Epithelial cell of prostate (primary cell): ENCODE measurements at regions not wholly inside any gene's neighbourhood (a gene's known extent, or its start where the extent isn't known, plus 50 kb on each side); places are given as distances from the start of the nearest gene placed in this dataset.
"Not testable (repeated sequence)": the region's sequence is repeated elsewhere in the genome, so short reads cannot be mapped to it uniquely, and the experiment has no call there.

Experiments
- DNase-seq: peaks from one replicate; pipeline ENCODE4 v3.0.0-alpha.2; 2011; ENCODE audit warnings: low read depth, low spot score
- H3K27ac ChIP-seq: fragments of 450-650 bp; 2 replicates; pipeline ENCODE4 v1.5.1; 2017; ENCODE audit warnings: mild to moderate bottlenecking

DNA sequence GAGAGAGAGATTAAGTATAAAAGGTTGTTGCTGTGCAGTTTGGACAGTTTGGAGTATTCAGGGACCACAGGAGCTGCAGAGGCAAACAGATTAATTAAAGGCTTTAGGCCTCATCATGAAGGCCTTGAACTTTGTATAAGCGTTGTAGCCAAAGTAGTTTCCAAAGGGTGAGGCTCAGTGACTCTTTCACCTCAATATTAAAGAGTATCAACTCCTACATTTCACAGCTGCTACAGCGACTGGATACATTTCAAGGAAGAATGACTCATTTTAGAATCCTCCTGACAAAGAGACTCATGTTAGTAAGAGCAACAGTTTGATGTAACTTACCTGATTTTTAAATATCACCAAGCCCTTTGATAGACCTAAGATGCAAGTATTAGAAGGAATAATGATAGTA is 355.5 kb downstream of the HLX start:
- DNase-seq: no peak

DNA sequence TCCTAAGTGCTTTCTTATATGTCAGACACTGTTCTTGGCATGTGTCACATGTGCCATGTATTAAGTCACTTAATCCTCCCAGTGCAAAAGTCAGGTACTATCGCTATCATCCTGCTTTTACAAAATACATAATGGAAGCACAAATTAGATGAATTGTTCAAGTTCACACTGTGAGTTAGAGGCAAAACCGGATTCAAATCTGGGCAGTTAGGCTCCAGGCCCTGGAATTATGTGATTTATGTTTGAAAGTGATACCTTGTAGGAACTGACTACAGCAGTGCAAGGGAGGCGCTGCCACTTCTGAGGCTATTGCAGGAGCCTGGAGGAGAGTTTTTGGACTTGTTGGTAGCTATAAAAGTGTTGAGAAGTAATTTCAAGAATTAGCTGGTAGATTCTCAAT is 358.3 kb downstream of the HLX start:
- DNase-seq: no peak
- H3K27ac ChIP-seq: no peak overlapping the region

More for the DNA sequence above, 355.5 kb downstream of the HLX start:
- no peak overlapping the region for H3K27ac ChIP-seq

DNA sequence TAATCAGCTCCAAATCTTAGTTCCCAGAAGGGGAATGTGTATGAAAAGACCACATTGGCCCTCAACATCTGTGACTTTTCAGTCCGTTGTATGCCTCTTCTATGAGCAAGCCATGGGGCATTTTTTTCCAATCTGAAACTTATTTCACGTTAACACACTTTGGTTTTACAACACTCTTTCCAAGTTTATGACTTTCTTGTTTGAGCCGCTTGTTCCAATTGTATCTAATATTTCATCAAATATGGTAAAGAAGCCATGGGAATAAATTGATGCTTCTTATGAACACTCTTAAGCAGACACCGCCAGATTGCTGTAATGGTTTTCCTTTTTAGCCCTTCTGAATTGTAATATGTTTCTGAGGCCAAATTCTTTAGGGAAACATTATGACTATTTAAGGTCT is 359.9 kb downstream of the HLX start:
- no peak overlapping the region for H3K27ac ChIP-seq
- DNase-seq: no peak

DNA sequence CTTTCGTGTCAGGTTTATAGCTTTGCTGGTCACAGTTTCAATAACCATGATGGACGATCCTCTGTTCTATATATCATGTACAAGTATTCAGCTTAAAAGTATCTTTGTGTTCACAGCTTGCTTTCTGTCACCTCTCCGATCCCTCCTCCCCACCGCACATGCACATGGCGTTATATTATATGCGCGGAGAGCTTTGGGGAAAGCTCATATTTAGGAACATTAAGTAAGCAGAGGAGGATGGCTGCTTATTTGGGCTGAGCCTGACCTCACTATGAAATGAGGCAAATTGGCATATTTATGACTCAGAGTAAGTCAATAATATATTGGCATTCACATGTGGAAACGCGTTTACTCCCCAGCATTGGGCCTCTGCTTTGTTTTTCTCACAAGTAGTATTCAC is 360.5 kb downstream of the HLX start:
- DNase-seq: peak; percentile 24
- H3K27ac ChIP-seq: no peak overlapping the region

DNA sequence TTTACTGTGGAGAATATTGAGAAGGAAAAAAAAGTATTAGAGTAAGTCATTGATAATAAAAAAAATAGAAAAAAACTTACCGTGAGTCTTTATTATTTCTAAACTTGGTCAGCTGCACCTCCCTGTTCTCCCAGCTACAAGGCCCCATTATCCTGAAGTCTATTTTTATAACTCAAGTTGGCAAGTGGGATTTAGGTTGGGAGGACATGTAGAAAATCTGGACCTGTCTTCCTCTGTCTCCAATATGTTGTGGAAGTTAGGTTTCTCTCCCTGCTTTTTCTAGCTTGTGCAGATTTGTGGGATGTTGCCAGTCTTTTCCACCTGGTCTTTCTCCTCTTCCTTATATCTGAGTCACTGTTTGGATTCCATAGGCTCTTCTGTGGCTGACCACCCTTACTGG is 361.4 kb downstream of the HLX start:
- H3K27ac ChIP-seq: no peak overlapping the region
- no peak for DNase-seq

DNA sequence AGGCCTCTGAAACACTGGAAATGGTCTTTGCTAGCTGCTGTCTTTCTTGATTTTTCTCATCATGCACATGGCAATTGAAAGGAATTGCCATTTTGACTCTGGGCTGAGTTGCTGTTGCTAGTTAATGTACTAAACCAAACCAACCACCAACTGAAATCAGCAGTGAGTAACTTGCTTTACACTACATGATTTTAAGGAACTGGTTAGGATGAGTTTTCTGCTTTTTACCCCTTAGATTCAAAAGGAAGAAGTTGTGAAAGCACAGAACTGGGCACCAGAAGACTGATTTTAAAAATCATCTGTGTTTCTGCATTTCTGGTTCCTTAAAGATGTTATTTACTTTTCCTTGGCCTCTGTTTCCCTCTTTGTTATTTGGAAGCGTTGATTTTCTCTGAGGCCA is 361.9 kb downstream of the HLX start:
- H3K27ac ChIP-seq: no peak overlapping the region
- DNase-seq: no peak

DNA sequence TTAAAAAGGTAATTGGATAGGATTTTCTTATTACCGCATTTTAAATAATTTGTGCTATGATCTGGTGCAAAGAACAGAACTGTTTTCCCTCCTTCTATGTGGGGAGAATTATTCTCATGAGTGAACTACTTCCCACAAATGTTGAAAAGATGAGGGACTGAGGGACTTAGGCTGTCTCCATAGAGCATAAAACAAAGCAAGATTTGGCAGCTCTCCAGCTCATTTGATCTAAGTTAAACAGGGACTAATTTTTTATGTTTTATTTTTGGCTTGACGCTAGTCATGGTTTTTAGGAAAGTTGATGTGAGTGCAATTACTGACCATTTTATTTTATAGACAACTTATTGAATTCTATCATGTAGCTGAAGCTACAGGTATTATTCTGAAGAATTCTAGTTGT is 362.3 kb downstream of the HLX start:
- DNase-seq: no peak
- no peak overlapping the region for H3K27ac ChIP-seq

DNA sequence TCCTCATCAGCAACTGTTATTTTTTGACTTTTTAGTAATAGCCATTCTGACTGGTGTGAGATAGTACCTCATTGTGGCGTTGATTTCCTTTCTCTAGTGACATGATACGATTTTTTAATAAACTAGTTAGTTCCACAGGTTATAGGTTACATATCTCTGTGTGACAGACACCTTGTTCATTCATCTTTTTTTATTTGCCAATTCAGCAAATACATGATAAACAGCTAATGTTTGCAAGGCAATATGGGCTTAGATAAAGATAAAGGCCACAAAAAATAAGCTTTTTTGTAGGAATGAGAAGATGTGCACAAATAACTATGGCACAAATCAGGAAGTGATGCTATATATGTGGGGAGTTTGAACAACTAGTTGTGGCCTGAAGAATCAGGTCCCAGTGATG is 366.8 kb downstream of the HLX start:
- no peak for DNase-seq
- H3K27ac ChIP-seq: no peak overlapping the region

DNA sequence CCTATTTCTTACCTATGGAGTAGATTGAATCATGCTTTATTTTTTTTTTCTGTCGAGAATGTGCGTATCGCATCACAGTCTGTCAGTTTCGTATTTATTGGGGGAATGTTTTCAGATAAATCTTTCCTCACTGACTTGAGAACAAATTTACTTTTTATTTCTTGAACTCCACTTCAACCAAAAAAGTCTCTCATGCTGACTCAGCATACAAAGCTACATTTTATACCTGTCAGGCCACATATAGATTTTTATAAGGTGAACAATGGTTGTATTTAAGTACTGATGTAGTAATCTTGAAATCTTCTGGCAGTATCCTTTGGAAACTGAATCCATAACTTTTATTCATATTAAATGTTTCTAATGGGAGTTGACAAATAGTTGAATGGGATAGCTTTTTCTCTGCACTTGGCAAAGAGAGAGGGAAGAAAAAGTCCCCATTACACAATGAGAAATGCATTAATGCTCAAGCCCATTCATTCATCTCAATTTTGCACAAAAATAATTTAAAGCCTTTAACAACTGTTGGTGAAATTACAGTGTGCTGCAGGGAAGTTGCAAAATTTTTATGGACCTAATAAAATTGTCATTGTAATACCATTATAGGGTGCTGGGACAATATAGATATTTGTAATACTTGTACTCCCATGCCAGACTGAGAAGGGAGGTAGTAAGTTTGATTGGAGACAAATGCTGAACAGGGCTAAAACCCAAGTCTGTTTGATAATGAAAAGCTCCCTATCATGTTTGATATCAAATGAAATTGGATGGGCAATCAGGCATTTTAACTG is 367.6 kb downstream of the HLX start:
- DNase-seq: no peak
- H3K27ac ChIP-seq: no peak overlapping the region

DNA sequence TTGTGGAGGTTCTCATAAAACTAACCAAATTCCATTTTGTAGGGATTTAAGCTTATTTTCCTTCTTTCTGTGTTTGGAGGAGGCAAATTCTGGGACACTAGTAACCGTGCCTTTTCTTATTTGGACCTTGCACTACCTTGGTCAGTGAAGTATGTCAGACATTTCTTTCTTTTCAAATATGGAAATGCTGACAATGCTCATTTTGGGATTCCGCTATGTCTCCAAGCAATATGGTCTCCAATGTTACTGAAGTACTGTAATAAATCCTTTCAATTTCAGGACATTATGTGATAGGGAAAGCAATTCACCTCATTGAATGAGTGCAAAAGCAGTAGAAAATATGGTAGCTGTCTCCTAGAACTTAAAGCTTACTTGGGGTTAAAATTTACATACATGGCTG is 372.3 kb downstream of the HLX start:
- no peak overlapping the region for H3K27ac ChIP-seq
- DNase-seq: no peak

DNA sequence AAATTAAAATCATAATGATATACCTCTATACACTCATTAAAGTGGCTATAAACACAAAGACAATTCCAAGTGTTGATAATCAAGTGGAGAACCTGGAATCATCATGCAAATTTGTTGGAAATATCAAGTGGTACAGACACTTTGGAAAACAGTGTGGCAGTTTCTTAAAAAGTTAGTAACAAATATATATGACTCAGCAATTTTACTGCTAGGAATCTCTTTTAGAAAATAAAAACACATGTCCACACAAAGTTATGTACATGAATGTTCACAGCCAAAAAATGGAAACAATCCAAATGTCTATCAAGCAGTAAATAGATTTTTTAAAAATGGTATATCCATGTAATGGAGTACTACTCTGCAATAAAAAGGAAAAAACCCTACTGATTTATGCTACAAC is 375.6 kb downstream of the HLX start:
- no peak for DNase-seq
- H3K27ac ChIP-seq: no peak overlapping the region

DNA sequence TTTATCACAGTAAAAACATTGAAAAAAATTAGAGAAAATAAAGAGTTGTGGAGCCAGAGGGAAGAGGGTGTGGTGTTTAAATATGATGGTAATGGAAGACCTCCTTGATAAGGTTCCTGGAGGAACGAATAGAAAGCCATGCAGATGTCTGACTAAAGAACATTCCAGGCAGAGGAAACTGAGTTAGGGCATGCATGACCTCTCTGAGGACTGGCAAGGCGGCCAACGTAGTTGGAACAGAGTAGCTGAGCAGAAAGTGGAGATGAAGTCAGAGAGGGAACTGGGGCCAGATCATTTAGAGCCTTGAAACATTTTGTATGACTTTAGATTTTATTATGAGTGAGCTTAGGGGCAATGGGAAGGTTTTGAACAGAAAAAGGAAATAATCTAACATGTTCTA is 377.5 kb downstream of the HLX start:
- H3K27ac ChIP-seq: no peak overlapping the region
- no peak for DNase-seq

DNA sequence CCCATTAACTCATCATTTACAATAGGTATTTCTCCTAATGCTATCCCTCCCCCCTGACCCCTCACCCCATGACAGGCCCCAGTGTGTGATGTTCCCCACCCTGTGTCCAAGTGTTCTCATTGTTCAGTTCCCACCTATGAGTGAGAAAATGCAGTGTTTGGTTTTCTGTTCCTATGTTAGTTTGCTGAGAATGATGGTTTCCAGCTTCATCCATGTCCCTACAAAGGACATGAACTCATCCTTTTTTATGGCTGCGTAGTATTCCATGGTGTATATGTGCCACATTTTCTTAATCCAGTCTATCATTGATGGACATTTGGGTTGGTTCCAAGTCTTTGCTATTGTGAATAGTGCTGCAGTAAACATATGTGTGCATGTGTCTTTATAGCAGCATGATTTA is 378.3 kb downstream of the HLX start:
- not testable (repeated sequence) for DNase-seq

DNA sequence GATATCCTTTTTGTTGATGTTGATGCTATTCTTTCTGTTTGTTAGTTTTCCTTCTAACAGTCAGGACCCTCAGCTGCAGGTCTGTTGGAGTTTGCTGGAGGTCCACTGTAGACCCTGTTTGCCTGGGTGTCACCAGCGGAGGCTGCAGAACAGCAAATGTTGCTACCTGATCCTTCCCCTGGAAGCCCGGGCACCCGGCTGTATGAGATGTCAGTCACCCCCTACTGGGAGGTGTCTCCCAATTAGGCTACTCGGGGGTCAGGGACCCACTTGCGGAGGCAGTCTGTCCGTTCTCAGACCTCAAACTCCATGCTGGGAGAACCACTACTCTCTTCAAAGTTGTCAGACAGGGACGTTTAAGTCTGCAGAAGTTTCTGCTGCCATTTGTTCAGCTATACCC is 383.4 kb downstream of the HLX start:
- DNase-seq, H3K27ac ChIP-seq: not testable (repeated sequence)

More for the DNA sequence above, 378.3 kb downstream of the HLX start:
- H3K27ac ChIP-seq: not testable (repeated sequence)

DNA sequence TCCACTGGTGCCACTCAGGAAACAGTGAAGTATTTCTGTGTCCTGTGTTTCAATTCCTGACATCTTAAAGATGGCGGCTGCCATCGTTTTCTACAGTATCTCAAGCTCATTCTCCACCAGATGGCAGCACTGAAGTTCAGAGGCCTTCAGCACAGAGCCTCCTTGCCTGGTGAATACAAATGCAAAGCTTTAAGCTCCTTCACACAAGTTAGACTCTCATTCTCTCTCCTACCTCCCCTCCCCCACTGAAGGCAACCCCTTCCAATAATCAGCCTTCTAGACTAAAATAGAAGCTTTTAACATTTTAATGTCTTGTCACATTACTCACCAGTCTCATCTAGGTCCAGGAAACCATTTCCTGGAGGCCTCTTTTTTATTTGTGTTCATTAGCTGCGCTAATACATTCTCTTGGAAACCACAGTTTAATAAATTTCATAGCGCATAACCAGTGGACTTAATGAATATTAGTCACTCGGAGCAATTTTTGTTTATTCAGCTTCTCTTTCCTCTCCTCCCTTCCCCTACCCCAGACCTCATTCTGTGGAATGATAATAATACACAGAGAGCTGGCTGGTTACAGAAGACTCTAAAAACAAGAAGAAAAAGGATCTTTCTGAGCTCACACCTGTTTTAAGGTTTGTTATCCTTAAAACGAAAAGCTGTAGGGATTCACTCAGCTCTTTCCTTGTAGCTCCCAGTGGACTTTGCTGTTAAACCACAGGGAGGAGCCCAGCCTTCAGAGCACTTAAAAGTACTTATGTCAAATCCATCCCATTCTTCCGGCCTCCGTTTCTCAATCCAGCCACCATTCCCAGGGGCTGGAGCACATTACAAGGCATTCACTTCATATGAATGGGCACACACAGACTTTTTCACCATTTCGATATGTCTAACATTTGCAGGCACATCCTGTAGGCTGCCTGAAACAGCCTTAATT is 384.9 kb downstream of the HLX start:
- H3K27ac ChIP-seq: no peak overlapping the region
- no peak for DNase-seq

DNA sequence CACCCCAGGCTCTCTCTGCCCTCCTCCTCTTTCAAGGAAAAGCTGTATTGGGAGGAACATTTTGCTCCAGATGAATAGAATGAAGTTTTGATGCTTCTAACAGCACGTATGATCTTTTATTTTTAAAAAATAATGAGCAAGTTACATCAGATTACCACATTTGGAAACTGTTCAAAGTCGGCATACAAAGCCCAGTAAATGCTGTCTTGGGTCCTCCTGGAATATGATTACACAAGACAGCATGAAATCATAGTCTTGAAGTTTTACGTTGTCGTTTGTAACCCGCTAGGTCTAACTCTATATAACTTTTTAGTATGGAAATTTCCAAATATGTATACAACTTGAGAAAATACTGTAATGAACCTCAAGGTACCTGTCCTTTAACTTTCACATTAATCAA is 385.6 kb downstream of the HLX start:
- DNase-seq: no peak
- no peak overlapping the region for H3K27ac ChIP-seq

DNA sequence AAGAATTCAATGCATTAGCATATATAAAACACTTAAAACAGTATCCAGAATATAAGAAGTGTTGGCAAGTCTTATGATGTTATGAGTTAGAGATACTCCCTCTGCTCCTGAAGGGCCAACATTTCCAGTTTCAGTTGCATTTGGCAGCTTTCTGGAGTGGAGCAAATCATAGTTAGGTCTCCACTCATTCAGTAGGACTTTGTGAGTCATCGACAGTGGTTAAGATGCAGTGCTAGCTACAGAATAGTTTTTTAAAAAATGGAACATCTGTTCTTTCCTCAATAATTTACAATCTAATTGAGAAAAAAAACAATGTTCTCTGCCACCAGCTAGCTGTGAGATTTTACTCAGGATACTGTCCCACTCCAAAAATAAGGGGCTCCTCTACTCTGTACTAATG is 389.1 kb downstream of the HLX start:
- H3K27ac ChIP-seq: no peak overlapping the region
- DNase-seq: no peak

DNA sequence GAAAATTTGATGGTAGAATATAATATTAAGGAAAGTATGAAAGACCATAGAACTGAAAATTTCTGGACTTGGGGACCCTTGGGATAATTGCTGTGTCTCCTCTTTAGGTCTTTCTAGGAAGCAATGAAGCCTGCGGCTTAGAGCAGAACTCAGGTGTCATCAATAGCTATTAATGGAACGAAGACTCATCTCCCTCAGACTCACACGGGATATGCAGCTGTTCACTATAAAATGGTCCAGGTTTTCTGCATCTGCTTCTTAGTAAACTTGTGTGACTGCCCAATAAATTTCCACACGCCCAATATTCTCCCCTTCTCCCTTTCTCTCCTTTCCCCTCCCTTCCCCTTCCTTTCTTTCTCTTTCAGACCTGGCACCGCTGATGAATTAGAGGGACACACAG is 392.5 kb downstream of the HLX start:
- no peak for DNase-seq
- no peak overlapping the region for H3K27ac ChIP-seq

DNA sequence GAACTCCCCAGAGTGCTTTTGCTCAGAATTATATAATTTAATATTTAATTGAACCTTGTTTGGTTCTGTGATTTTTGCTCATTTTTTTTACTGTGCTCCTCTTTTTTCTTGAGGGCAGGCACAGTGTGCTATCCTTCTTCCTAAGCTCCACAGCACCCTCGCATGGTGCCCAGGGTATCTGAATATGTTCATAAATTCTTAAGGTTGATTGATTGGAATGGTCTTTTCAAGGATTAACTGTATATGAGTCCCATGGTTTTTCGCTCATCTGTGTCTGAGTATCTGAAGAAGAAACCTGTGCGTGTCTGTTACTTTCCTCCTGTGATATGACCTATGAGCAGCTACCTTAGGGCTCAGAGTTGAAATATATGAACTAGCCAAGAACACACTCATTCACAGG is 393.7 kb downstream of the HLX start:
- DNase-seq: no peak
- H3K27ac ChIP-seq: no peak overlapping the region

DNA sequence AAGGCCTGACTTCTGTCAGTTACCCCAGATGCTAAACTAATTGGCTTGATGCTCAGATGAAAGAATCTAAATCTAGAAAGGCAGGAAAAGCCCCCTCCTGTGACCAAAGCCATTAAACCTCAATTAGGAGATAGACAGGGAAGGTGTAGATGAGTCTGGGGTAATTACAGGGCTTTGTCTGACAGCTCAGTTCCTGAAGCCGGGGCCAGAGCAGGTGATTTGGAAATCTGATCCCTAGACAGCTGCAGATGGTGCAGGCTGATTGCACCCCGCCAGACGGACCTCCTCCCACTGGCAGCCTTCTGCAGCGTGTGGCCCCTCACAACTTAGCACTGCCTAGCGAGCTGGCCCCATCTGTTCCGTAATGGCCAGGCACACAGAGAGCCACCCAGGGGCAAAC is 395.1 kb downstream of the HLX start:
- H3K27ac ChIP-seq: no peak overlapping the region
- no peak for DNase-seq

DNA sequence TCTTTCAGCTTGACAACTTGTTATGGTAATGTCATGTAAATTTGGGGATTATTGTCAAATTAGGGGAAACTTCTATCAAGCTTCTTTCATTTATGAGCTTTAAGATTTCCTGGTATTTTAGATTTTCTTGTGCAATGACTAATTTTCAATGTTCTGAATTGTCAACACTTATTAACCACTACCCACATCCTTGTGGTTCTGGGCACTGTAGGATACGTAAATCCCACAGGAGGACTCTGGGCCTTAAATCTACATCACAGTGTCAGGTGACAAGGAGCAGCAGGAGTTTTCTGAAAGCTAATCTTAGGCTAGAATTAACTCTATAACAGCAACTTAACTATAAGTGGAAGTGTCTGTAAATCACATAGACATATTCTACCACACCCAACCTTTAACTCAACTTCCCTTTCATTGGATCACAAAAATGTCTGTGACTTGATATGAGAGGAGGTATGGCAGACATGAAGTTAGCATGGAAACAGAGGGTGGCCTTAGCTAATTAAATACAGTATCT is 397.7 kb downstream of the HLX start:
- no peak for DNase-seq
- H3K27ac ChIP-seq: no peak overlapping the region
